Adrenal gland (tissue), 5 donors: ENCODE measurements at regions not wholly inside any gene's neighbourhood (a gene's known extent, or its start where the extent isn't known, plus 50 kb on each side); places are given as distances from the start of the nearest gene placed in this dataset.

Experiments
- CTCF ChIP-seq, 6 experiments: fragments of 450-650 bp in 4 of 6; fragments of 200-600 bp in 2 of 6; sonication (generic) in 1 of 6; IDR thresholded peaks; 1 replicate in 5 of 6; 2 replicates in 1 of 6; pipeline versions ENCODE4 v1.5.1 to v1.8.0; 2016 to 2021; ENCODE audit warnings: antibody characterized with exemption in 6 of 6, mild to moderate bottlenecking in 2 of 6, moderate library complexity in 1 of 6
- POLR2A ChIP-seq, 2 donors: fragments of 450-650 bp; IDR thresholded peaks; one replicate each; pipeline ENCODE4 v1.6.1; 2017; ENCODE audit warnings: antibody characterized with exemption in 2 of 2, mild to moderate bottlenecking in 2 of 2, moderate library complexity in 1 of 2
- donor health status: DM: no; HTN: no; CAD: no.

- TF ChIP-seq POLR2A (IDR thresholded peaks at IDR 0.05) (no peak), CTCF (IDR thresholded peaks at IDR 0.05) (no peak)
Measured at GRCh38 chr12:58463051-58463450, 457.3 kb downstream of the LRIG3 start.
